Kidney glomerular epithelial cell (primary cell): ENCODE measurements at regions not wholly inside any gene's neighbourhood (a gene's known extent, or its start where the extent isn't known, plus 50 kb on each side); places are given as distances from the start of the nearest gene placed in this dataset.
"Not testable (repeated sequence)": the region's sequence is repeated elsewhere in the genome, so short reads cannot be mapped to it uniquely, and the experiment has no call there.

Experiments used
- DNase-seq: peaks from one replicate; lab custom pipeline; 2025; lab: John Stamatoyannopoulos, UW

GRCh38 chr18:37844209-37844970, 278.8 kb upstream of the CELF4 start:
- DNase-seq, result no peak

GRCh38 chr18:37838083-37838482, 272.5 kb upstream of the CELF4 start:
- DNase-seq, result no peak

- no peak for DNase-seq
Measured at GRCh38 chr18:37836071-37836970, 270.7 kb upstream of the CELF4 start.

GRCh38 chr18:37832010-37832695, 266.6 kb upstream of the CELF4 start:
- not testable (repeated sequence) for DNase-seq

GRCh38 chr18:37812961-37813360, 247.4 kb upstream of the CELF4 start:
- no peak for DNase-seq

GRCh38 chr18:37805773-37806404, 240.3 kb upstream of the CELF4 start:
- DNase-seq, result no peak

GRCh38 chr18:37796823-37797349, 231.3 kb upstream of the CELF4 start:
- DNase-seq, result no peak

- DNase-seq, result no peak
Measured at GRCh38 chr18:37787452-37787851, 221.9 kb upstream of the CELF4 start.

GRCh38 chr18:37783771-37784170, 218.2 kb upstream of the CELF4 start:
- peak; percentile 59 for DNase-seq

GRCh38 chr18:37779220-37779619, 213.6 kb upstream of the CELF4 start:
- DNase-seq, result no peak

GRCh38 chr18:37778417-37779165, 213.0 kb upstream of the CELF4 start:
- peak; percentile 32 for DNase-seq

GRCh38 chr18:37769826-37770225, 204.2 kb upstream of the CELF4 start:
- DNase-seq, result no peak

- DNase-seq, result no peak
Measured at GRCh38 chr18:37764541-37765288, 199.1 kb upstream of the CELF4 start.

- no peak for DNase-seq
Measured at GRCh38 chr18:37762076-37762621, 196.6 kb upstream of the CELF4 start.

GRCh38 chr18:37754141-37754540, 188.5 kb upstream of the CELF4 start:
- no peak for DNase-seq

GRCh38 chr18:37742436-37742835, 176.8 kb upstream of the CELF4 start:
- no peak for DNase-seq

- no peak for DNase-seq
Measured at GRCh38 chr18:37741032-37741623, 175.5 kb upstream of the CELF4 start.

- DNase-seq, result no peak
Measured at GRCh38 chr18:37734406-37734805, 168.8 kb upstream of the CELF4 start.

- DNase-seq, result no peak
Measured at GRCh38 chr18:37729716-37730115, 164.1 kb upstream of the CELF4 start.

- no peak for DNase-seq
Measured at GRCh38 chr18:37724206-37724605, 158.6 kb upstream of the CELF4 start.
